SK-N-SH (cell line): ENCODE measurements at regions not wholly inside any gene's neighbourhood (a gene's known extent, or its start where the extent isn't known, plus 50 kb on each side); places are given as distances from the start of the nearest gene placed in this dataset.

Experiments
- CTCF ChIA-PET: fragments of 300-600, 350-600 bp; formaldehyde crosslinking; extraction: SDS; loops from one replicate; lab custom pipeline; 2021; lab: Yijun Ruan, JAX
- POLR2A ChIA-PET: fragments of 350-600 bp; sonication (Branson Sonifier 250); formaldehyde crosslinking; extraction: SDS; loops from one replicate; lab custom pipeline; 2020; ENCODE audit warnings: antibody characterized with exemption, inconsistent platforms; lab: Yijun Ruan, JAX
- DNase-seq: peaks from one replicate; pipeline ENCODE4 v3.0.0; 2012
- H2AFZ ChIP-seq: fragments of 200-600 bp; sonication (generic); 2 replicates; pipeline ENCODE4 v1.8.1; 2016; ENCODE audit warnings: antibody characterized with exemption, mild to moderate bottlenecking, low read depth
- H3F3A ChIP-seq: fragments of 200-600 bp; sonication (generic); replicated peaks from 2 replicates; pipeline ENCODE3; 2016; ENCODE audit warnings: antibody characterized with exemption, mild to moderate bottlenecking; ENCODE audit not compliant: insufficient read depth
- H3K27ac ChIP-seq, 2 experiments: fragments of 200-500 bp in 1 of 2; fragments of 200-600 bp in 1 of 2; sonication (Bioruptor generic) in 1 of 2; sonication (generic), shearing (Covaris generic) in 1 of 2; 2 replicates each; pipeline versions ENCODE4 v1.5.1 to v1.6.1; 2014 to 2016; ENCODE audit warnings: low read depth in 2 of 2, inconsistent platforms in 1 of 2, low read length in 1 of 2, mild to moderate bottlenecking in 1 of 2, mixed read lengths in 1 of 2
- H3K27me3 ChIP-seq: fragments of 200-600 bp; sonication (generic), shearing (Covaris generic); 2 replicates; pipeline ENCODE4 v1.6.1; 2016; ENCODE audit warnings: mixed run types; ENCODE audit not compliant: insufficient read depth
- H3K36me3 ChIP-seq, 2 experiments: fragments of 200-500 bp in 1 of 2; fragments of 200-600 bp in 1 of 2; sonication (Bioruptor generic) in 1 of 2; sonication (generic) in 1 of 2; replicated peaks in 1 of 2; 2 replicates each; pipeline versions ENCODE3 to v1.5.1; 2014 to 2016; ENCODE audit warnings: low read length in 1 of 2, mild to moderate bottlenecking in 1 of 2; ENCODE audit not compliant: insufficient read depth in 2 of 2, control insufficient read depth in 1 of 2
- H3K4me1 ChIP-seq, 2 experiments: fragments of 200-500 bp in 1 of 2; fragments of 200-600 bp in 1 of 2; sonication (Bioruptor generic) in 1 of 2; sonication (generic), shearing (Covaris generic) in 1 of 2; 2 replicates each; pipeline versions ENCODE4 v1.5.1 to v1.6.1; 2014 to 2016; ENCODE audit warnings: low read depth in 1 of 2, low read length in 1 of 2, mixed run types in 1 of 2; ENCODE audit not compliant: insufficient read depth in 2 of 2, control insufficient read depth in 1 of 2
- H3K4me2 ChIP-seq: fragments of 200-600 bp; sonication (generic), shearing (Covaris generic); 2 replicates; pipeline ENCODE4 v1.6.1; 2017; ENCODE audit warnings: mixed run types
- H3K4me3 ChIP-seq, 2 experiments: fragments of 200-500 bp in 1 of 2; fragments of 200-600 bp in 1 of 2; sonication (Bioruptor generic) in 1 of 2; sonication (generic), shearing (Covaris generic) in 1 of 2; 2 replicates each; pipeline versions ENCODE4 v1.5.1 to v1.8.1; 2014 to 2016; ENCODE audit warnings: low read depth in 2 of 2, inconsistent platforms in 1 of 2, low read length in 1 of 2, mild to moderate bottlenecking in 1 of 2, mixed read lengths in 1 of 2, moderate library complexity in 1 of 2
- H3K79me2 ChIP-seq: fragments of 200-600 bp; sonication (generic); 2 replicates; pipeline ENCODE4 v1.8.1; 2017; ENCODE audit warnings: mild to moderate bottlenecking; ENCODE audit not compliant: insufficient read depth
- H3K9ac ChIP-seq: fragments of 200-600 bp; sonication (generic); 2 replicates; pipeline ENCODE4 v1.6.1; 2017; ENCODE audit warnings: mixed run types
- H3K9me2 ChIP-seq: fragments of 200-600 bp; sonication (generic); 2 replicates; pipeline ENCODE4 v1.6.1; 2017; ENCODE audit warnings: mixed run types
- H3K9me3 ChIP-seq: fragments of 200-600 bp; sonication (generic); 2 replicates; pipeline ENCODE4 v1.6.1; 2017; ENCODE audit warnings: mixed run types, mild to moderate bottlenecking, moderate library complexity
- H4K20me1 ChIP-seq: fragments of 200-600 bp; sonication (generic); 2 replicates; pipeline ENCODE4 v1.6.1; 2017; ENCODE audit warnings: mild to moderate bottlenecking, mixed run types; ENCODE audit not compliant: insufficient read depth
- EP300 ChIP-seq, 2 experiments: IDR thresholded peaks; 2 replicates each; pipeline versions ENCODE4 v1.4.0 to v1.6.1; 2012; ENCODE audit warnings: borderline replicate concordance in 1 of 2, low read depth in 1 of 2, low read length in 1 of 2
- FOSL2 ChIP-seq: IDR thresholded peaks from 2 replicates; pipeline ENCODE4 v1.4.0; 2012; ENCODE audit warnings: low read depth, mild to moderate bottlenecking, moderate library complexity, borderline replicate concordance
- NRF1 ChIP-seq: IDR thresholded peaks from 2 replicates; pipeline ENCODE4 v1.6.1; 2012; ENCODE audit warnings: low read depth, mild to moderate bottlenecking, low read length
- RFX5 ChIP-seq: IDR thresholded peaks from 2 replicates; pipeline ENCODE4 v1.6.1; 2012; ENCODE audit warnings: mild to moderate bottlenecking, improper control_type of control experiment, low read length
- RXRA ChIP-seq: IDR thresholded peaks from 2 replicates; pipeline ENCODE4 v1.4.0; 2012; ENCODE audit warnings: low read depth, mild to moderate bottlenecking, borderline replicate concordance
- SIN3A ChIP-seq: IDR thresholded peaks from 2 replicates; pipeline ENCODE4 v1.6.1; 2012; ENCODE audit warnings: low read depth, mild to moderate bottlenecking, low read length, moderate library complexity, borderline replicate concordance
- TAF1 ChIP-seq: IDR thresholded peaks from 2 replicates; pipeline ENCODE4 v1.6.1; 2012; ENCODE audit warnings: low read depth, mild to moderate bottlenecking, low read length, moderate library complexity, borderline replicate concordance
- YY1 ChIP-seq: IDR thresholded peaks from 2 replicates; pipeline ENCODE4 v1.4.0; 2012; ENCODE audit warnings: low read depth, mild to moderate bottlenecking
- WGBS: methylation state at CpG from one replicate; pipeline ENCODE4 v1.1.6; 2017; ENCODE audit warnings: low lambda C conversion rate; 5-methylcytosine and 5-hydroxymethylcytosine counted together
- TF ChIP-seq, protein P1 (sequence below): fragments of 150-350 bp; IDR thresholded peaks from 2 replicates; pipeline ENCODE4 v1.6.1; 2017; ENCODE audit warnings: antibody characterized with exemption, low read length, low read depth, borderline replicate concordance
- TF ChIP-seq, protein P2 (sequence below): IDR thresholded peaks from 2 replicates; pipeline ENCODE4; 2012
- TF ChIP-seq, protein P3 (sequence below): fragments of 150-350 bp; IDR thresholded peaks from 2 replicates; pipeline ENCODE4 v1.6.1; 2016; ENCODE audit warnings: mild to moderate bottlenecking, low read depth, low read length
- TF ChIP-seq, protein P4 (sequence below): IDR thresholded peaks from 2 replicates; pipeline ENCODE4 v1.4.0; 2012; ENCODE audit warnings: low read depth

DNA sequence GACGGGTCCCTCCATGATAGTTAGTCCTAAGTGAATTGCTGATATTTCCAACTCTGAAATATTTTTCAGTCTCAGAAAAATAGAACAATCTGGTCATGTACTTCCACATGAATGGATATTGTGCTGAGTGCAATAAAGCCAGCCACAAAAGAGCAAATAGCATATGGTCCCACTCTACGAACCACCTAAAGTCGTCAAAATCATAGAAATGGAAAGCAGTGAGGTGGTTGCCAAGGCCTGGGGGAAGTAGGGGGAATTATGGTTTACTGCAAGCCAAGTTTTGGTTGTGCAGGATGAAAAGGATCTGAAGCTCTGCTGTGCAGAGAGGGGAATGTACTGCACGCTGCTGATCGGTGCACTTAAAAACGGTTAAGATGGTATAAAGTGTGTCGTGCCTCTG is 313.8 kb upstream of the ADARB2 start:
- Histone ChIP-seq H3K4me2 (no peak overlapping the region), H3K4me3 (no peak overlapping the region)
- POLR2A ChIA-PET: no interaction called here
- no peak for TF ChIP-seq SIN3A
- no peak for TF ChIP-seq RXRA
- no peak for TF ChIP-seq YY1
- TF ChIP-seq EP300 (IDR thresholded peaks at IDR 0.05; ENCODE audit: borderline replicate concordance in 1 of 2, low read depth in 1 of 2, low read length in 1 of 2): no peak
- TF ChIP-seq FOSL2: no peak
- TF ChIP-seq NRF1: no peak
- no peak for TF ChIP-seq TAF1
- TF ChIP-seq, protein P1, sequence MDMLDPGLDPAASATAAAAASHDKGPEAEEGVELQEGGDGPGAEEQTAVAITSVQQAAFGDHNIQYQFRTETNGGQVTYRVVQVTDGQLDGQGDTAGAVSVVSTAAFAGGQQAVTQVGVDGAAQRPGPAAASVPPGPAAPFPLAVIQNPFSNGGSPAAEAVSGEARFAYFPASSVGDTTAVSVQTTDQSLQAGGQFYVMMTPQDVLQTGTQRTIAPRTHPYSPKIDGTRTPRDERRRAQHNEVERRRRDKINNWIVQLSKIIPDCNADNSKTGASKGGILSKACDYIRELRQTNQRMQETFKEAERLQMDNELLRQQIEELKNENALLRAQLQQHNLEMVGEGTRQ: no peak
- TF ChIP-seq, protein P2, sequence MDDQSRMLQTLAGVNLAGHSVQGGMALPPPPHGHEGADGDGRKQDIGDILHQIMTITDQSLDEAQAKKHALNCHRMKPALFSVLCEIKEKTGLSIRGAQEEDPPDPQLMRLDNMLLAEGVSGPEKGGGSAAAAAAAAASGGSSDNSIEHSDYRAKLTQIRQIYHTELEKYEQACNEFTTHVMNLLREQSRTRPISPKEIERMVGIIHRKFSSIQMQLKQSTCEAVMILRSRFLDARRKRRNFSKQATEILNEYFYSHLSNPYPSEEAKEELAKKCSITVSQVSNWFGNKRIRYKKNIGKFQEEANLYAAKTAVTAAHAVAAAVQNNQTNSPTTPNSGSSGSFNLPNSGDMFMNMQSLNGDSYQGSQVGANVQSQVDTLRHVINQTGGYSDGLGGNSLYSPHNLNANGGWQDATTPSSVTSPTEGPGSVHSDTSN: no peak
- no peak for TF ChIP-seq RFX5
- TF ChIP-seq, protein P3, sequence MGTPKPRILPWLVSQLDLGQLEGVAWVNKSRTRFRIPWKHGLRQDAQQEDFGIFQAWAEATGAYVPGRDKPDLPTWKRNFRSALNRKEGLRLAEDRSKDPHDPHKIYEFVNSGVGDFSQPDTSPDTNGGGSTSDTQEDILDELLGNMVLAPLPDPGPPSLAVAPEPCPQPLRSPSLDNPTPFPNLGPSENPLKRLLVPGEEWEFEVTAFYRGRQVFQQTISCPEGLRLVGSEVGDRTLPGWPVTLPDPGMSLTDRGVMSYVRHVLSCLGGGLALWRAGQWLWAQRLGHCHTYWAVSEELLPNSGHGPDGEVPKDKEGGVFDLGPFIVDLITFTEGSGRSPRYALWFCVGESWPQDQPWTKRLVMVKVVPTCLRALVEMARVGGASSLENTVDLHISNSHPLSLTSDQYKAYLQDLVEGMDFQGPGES: no peak
- TF ChIP-seq, all 33 proteins: peak for 0
- no peak for DNase-seq
- H4K20me1 ChIP-seq: no peaks in the 10 kb centered on the region
- H3K9me3 ChIP-seq: no peaks in the 10 kb centered on the region
- H3K36me3 ChIP-seq: no peaks in the 10 kb centered on the region
- H3K27me3 ChIP-seq: no peaks in the 10 kb centered on the region
- no peak overlapping the region for H2AFZ ChIP-seq
- H3F3A ChIP-seq: no peaks in the 10 kb centered on the region
- no peaks in the 10 kb centered on the region; a peak in 2 of 4 replicates for H3K4me1 ChIP-seq
- 34% methylated on average over 7 of the region's 7 CpGs for WGBS
- H3K9me2 ChIP-seq: no peaks in the 10 kb centered on the region
- CTCF ChIA-PET: no interaction called here
- H3K79me2 ChIP-seq: no peaks in the 10 kb centered on the region
- no peak overlapping the region for H3K27ac ChIP-seq
- no peak overlapping the region for H3K9ac ChIP-seq

DNA sequence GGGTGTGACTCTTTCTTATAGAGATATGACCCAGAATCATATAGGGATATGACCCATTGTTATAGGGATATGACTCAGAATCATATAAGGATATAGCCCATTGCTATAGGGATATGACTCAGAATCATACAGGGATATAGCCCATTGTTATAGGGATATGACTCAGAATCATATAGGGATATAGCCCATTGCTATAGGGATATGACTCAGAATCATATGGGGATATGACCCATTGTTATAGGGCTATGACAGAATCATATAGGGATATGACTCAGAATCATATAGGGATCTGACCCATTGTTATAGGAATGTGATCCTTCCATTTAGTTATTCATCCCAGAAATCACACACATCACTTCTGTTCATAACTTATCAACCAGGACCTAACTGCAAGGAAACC is 312.2 kb upstream of the ADARB2 start:
- H3K27me3 ChIP-seq: no peaks in the 10 kb centered on the region
- CTCF ChIA-PET: no interaction called here
- no peak for DNase-seq
- no peaks in the 10 kb centered on the region; a peak in 1 of 4 replicates for H3K4me1 ChIP-seq
- TF ChIP-seq YY1 (no peak), TAF1 (no peak)
- TF ChIP-seq, protein P4, sequence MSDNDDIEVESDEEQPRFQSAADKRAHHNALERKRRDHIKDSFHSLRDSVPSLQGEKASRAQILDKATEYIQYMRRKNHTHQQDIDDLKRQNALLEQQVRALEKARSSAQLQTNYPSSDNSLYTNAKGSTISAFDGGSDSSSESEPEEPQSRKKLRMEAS: no peak
- POLR2A ChIA-PET: no interaction called here
- no peak overlapping the region for H2AFZ ChIP-seq
- H3K79me2 ChIP-seq: no peaks in the 10 kb centered on the region
- no peaks in the 10 kb centered on the region for H3K9me2 ChIP-seq
- H3K36me3 ChIP-seq: no peaks in the 10 kb centered on the region
- no peak overlapping the region for H3K9ac ChIP-seq
- H3F3A ChIP-seq: no peaks in the 10 kb centered on the region
- no peaks in the 10 kb centered on the region for H4K20me1 ChIP-seq
- no peak overlapping the region for H3K4me3 ChIP-seq
- no peak overlapping the region for H3K27ac ChIP-seq
- H3K9me3 ChIP-seq: no peaks in the 10 kb centered on the region
- H3K4me2 ChIP-seq: no peak overlapping the region
